OCI-LY1 (cell line): ENCODE measurements at regions not wholly inside any gene's neighbourhood (a gene's known extent, or its start where the extent isn't known, plus 50 kb on each side); places are given as distances from the start of the nearest gene placed in this dataset.

Experiments
- H2AFZ ChIP-seq: fragments of 200-600 bp; sonication (generic), shearing (Covaris generic); 2 replicates; pipeline ENCODE4 v1.6.0; 2014; ENCODE audit warnings: antibody characterized with exemption, mild to moderate bottlenecking, low read length
- H3F3A ChIP-seq: fragments of 200-600 bp; sonication (generic), shearing (Covaris generic); 2 replicates; pipeline ENCODE4 v1.6.0; 2014; ENCODE audit warnings: mild to moderate bottlenecking, antibody characterized with exemption, low read length, moderate library complexity; ENCODE audit not compliant: insufficient read depth
- H3K27ac ChIP-seq: fragments of 200-600 bp; sonication (generic); 2 replicates; pipeline ENCODE4 v1.5.1; 2014; ENCODE audit warnings: low read length, mixed run types, mild to moderate bottlenecking, low read depth; ENCODE audit not compliant: poor library complexity, severe bottlenecking
- H3K27me3 ChIP-seq: fragments of 200-600 bp; sonication (generic); 2 replicates; pipeline ENCODE4 v1.6.0; 2014; ENCODE audit warnings: antibody characterized with exemption, mild to moderate bottlenecking, low read length, moderate library complexity; ENCODE audit not compliant: insufficient read depth
- H3K36me3 ChIP-seq: fragments of 200-600 bp; sonication (generic); 2 replicates; pipeline ENCODE4 v1.6.1; 2014; ENCODE audit warnings: mild to moderate bottlenecking, antibody characterized with exemption, low read length, moderate library complexity, mixed read lengths; ENCODE audit not compliant: insufficient read depth
- H3K4me1 ChIP-seq: fragments of 200-600 bp; sonication (generic); 2 replicates; pipeline ENCODE4 v1.5.1; 2014; ENCODE audit warnings: mild to moderate bottlenecking, low read length, moderate library complexity; ENCODE audit not compliant: insufficient read depth, severe bottlenecking
- H3K4me2 ChIP-seq: fragments of 200-600 bp; sonication (generic), shearing (Covaris generic); 2 replicates; pipeline ENCODE4 v1.6.1; 2014; ENCODE audit warnings: low read length
- H3K4me3 ChIP-seq: fragments of 200-600 bp; sonication (generic); 2 replicates; pipeline ENCODE4 v1.5.1; 2014; ENCODE audit warnings: low read length, low read depth, mild to moderate bottlenecking, mixed read lengths; ENCODE audit not compliant: poor library complexity, severe bottlenecking
- H3K79me2 ChIP-seq: fragments of 200-600 bp; shearing (Covaris generic); 2 replicates; pipeline ENCODE4 v1.6.1; 2016; ENCODE audit warnings: mixed run types, low read length, mixed read lengths; ENCODE audit not compliant: insufficient read depth
- H3K9ac ChIP-seq: fragments of 200-600 bp; sonication (generic), shearing (Covaris generic); 2 replicates; pipeline ENCODE4 v1.6.1; 2014; ENCODE audit warnings: mild to moderate bottlenecking, low read length, mixed read lengths
- H3K9me2 ChIP-seq: fragments of 200-600 bp; sonication (generic), shearing (Covaris generic); 2 replicates; pipeline ENCODE4 v1.6.1; 2014; ENCODE audit warnings: low read depth, mild to moderate bottlenecking, low read length, mixed read lengths
- H3K9me3 ChIP-seq: fragments of 200-600 bp; shearing (Covaris generic); 2 replicates; pipeline ENCODE4 v1.6.1; 2014; ENCODE audit warnings: low read length, mixed read lengths
- H4K20me1 ChIP-seq: fragments of 200-600 bp; sonication (generic), shearing (Covaris generic); 2 replicates; pipeline ENCODE4 v1.6.0; 2016; ENCODE audit warnings: mild to moderate bottlenecking, low read length; ENCODE audit not compliant: insufficient read depth
- EZH2 ChIP-seq: fragments of 200-600 bp; sonication (generic), shearing (Covaris generic); IDR thresholded peaks from 2 replicates; pipeline ENCODE4 v1.8.0; 2017; ENCODE audit warnings: borderline replicate concordance, mixed run types, mild to moderate bottlenecking, antibody characterized with exemption, low read length, moderate library complexity, mixed read lengths
- TF ChIP-seq, protein P1 (sequence below): fragments of 200-600 bp; sonication (generic), shearing (Covaris generic); IDR thresholded peaks from 2 replicates; pipeline ENCODE4 v1.5.1; 2017; ENCODE audit warnings: mild to moderate bottlenecking, antibody characterized with exemption, low read length, moderate library complexity, mixed read lengths

DNA sequence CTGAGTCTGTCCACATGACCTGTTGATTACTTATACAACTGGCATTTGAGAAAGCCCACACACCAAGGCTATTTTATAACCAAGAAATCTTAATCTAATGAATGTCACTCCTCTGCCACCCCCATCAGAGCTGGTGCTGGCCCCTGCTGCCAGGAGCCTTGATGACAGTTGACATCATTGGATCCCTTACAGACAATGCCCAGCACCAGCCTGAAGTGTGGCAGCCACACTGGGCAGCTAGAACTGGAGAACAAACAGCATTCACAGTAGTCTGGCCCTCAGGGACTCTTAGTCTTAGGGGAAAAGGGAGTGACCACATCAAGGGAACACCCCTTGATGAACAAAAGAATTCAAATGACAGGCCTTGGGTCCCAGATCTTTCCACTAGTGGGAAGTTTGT lies 840.6 kb downstream of the EPHA3 start:
- H3K4me2 ChIP-seq = no peak overlapping the region
- H3K4me1 ChIP-seq = no peaks in the 10 kb centered on the region
- no peaks in the 10 kb centered on the region for H3K9me2 ChIP-seq
- H2AFZ ChIP-seq = no peak overlapping the region
- no peak overlapping the region for H3K9ac ChIP-seq
- H3K27me3 ChIP-seq = no peaks in the 10 kb centered on the region
- H3K36me3 ChIP-seq = no peaks in the 10 kb centered on the region
- H3K4me3 ChIP-seq = no peak overlapping the region
- no peaks in the 10 kb centered on the region for H3K79me2 ChIP-seq
- no peaks in the 10 kb centered on the region for H4K20me1 ChIP-seq
- no peaks in the 10 kb centered on the region for H3K9me3 ChIP-seq
- TF ChIP-seq, protein P1, sequence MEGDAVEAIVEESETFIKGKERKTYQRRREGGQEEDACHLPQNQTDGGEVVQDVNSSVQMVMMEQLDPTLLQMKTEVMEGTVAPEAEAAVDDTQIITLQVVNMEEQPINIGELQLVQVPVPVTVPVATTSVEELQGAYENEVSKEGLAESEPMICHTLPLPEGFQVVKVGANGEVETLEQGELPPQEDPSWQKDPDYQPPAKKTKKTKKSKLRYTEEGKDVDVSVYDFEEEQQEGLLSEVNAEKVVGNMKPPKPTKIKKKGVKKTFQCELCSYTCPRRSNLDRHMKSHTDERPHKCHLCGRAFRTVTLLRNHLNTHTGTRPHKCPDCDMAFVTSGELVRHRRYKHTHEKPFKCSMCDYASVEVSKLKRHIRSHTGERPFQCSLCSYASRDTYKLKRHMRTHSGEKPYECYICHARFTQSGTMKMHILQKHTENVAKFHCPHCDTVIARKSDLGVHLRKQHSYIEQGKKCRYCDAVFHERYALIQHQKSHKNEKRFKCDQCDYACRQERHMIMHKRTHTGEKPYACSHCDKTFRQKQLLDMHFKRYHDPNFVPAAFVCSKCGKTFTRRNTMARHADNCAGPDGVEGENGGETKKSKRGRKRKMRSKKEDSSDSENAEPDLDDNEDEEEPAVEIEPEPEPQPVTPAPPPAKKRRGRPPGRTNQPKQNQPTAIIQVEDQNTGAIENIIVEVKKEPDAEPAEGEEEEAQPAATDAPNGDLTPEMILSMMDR = no peak
- no peak for TF ChIP-seq EZH2
- H3K27ac ChIP-seq = no peak overlapping the region
- H3F3A ChIP-seq = no peaks in the 10 kb centered on the region

DNA sequence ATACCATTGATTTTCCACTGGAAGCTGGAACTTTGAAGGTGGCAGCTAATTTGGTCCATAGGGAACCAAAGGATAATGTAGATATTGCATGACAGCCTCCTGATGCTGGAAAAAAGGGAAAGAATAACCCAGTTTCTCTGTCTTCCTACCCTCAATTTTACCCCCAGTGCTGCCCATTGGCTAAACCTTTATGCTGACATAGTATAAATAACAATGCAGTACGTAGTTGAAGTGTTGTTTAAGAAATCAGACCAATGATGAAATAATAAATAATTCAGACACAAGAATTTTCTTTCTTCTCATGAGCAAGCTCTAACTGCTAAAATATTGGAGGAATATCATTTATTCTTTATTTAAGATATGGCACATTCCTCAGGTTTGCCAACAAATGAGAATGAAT lies 843.4 kb downstream of the EPHA3 start:
- no peak overlapping the region for H3K9ac ChIP-seq
- H3K4me3 ChIP-seq = no peak overlapping the region
- H3K9me2 ChIP-seq = no peaks in the 10 kb centered on the region
- TF ChIP-seq, protein P1 = no peak
- no peak for TF ChIP-seq EZH2
- no peaks in the 10 kb centered on the region for H3K4me1 ChIP-seq
- H3F3A ChIP-seq = no peaks in the 10 kb centered on the region
- H3K27me3 ChIP-seq = no peaks in the 10 kb centered on the region
- no peaks in the 10 kb centered on the region for H3K9me3 ChIP-seq
- H3K79me2 ChIP-seq = no peaks in the 10 kb centered on the region
- H3K36me3 ChIP-seq = no peaks in the 10 kb centered on the region
- no peak overlapping the region for H2AFZ ChIP-seq
- H3K4me2 ChIP-seq = no peak overlapping the region
- H3K27ac ChIP-seq = no peak overlapping the region
- H4K20me1 ChIP-seq = no peaks in the 10 kb centered on the region

DNA sequence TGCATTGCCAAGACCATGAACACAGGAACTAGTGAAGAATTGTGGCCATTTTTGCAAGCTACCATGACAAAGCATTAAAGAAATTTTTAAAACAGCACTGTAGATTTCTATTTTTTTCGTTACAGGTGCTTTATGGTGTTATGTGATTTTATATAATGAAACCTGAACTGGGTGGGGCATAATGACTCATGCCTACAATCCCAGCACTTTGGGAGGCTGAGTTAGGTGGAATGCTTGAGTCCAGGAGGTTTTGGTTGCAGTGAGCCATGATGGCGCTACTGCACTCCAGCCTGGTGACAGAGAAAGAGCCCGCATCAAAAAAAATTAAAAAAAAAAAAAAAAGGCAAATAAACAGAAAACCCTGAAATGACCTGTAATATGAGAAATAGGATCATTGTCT lies 846.7 kb downstream of the EPHA3 start:
- Histone ChIP-seq H3K27ac (no peak overlapping the region), H3K4me1 (no peaks in the 10 kb centered on the region), H3F3A (no peaks in the 10 kb centered on the region), H3K4me3 (no peak overlapping the region), H3K9me3 (no peaks in the 10 kb centered on the region), H3K79me2 (no peaks in the 10 kb centered on the region), H3K4me2 (no peak overlapping the region), H3K9ac (no peak overlapping the region), H4K20me1 (no peaks in the 10 kb centered on the region), H3K36me3 (no peaks in the 10 kb centered on the region), H2AFZ (no peak overlapping the region), H3K27me3 (no peaks in the 10 kb centered on the region), H3K9me2 (no peaks in the 10 kb centered on the region)
- TF ChIP-seq EZH2 = no peak
- TF ChIP-seq, protein P1 = no peak
